GM19240 (cell line): ENCODE measurements at regions not wholly inside any gene's neighbourhood (a gene's known extent, or its start where the extent isn't known, plus 50 kb on each side); places are given as distances from the start of the nearest gene placed in this dataset.
"Not testable (repeated sequence)": the region's sequence is repeated elsewhere in the genome, so short reads cannot be mapped to it uniquely, and the experiment has no call there.

Experiments
- DNase-seq: peaks from one replicate; pipeline ENCODE4 v3.0.0; 2011; ENCODE audit warnings: low spot score; ENCODE audit not compliant: insufficient read length

GRCh38 chrX:955168-955781 lies 257.2 kb downstream of the CRLF2 start:
- not testable (repeated sequence) for DNase-seq

DNA sequence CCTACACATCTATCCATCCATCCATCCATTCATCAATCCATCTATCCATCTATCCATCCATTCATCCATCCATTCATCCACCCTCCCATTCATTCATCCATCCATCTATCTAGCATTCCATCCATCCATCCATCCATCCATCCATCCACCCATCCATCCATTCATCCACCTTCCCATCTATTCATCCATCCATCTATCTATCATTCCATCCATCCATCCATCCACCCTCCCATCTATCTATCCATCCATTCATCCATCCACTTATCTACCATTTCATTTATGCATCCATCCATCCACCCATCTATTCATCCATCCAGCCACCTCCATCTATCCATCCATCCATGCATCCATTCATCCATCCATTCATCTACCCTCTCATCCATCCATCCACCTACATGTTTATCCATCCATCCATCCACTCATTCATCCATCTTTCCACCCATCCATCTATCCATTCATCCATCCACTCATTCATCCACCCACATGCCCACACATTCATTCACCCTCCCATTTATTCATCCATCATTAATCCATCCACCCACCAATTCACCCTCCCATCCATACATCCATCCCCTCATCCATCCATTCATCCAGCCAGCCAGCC lies 258.5 kb downstream of the CRLF2 start:
- DNase-seq: no peak

DNA sequence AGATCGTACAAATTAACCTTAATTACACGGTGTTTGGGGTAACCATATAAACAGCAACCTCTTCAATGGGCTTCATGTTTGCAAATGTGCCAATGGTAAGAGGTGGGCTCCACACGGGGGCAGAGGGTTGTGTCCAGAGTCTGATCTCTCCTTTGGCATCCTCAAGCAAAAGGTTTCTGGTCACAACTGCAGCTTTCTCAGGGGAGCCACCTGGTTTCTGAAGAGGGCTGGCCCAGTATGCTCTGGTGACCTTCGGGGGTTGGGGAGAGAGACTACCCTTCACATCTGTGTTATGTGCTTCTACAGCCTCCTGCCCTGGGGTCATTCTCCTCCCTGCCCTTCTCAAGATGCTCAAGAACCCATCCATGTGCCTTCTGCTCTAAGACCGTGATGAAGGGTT lies 259.6 kb downstream of the CRLF2 start:
- DNase-seq: no peak

DNA sequence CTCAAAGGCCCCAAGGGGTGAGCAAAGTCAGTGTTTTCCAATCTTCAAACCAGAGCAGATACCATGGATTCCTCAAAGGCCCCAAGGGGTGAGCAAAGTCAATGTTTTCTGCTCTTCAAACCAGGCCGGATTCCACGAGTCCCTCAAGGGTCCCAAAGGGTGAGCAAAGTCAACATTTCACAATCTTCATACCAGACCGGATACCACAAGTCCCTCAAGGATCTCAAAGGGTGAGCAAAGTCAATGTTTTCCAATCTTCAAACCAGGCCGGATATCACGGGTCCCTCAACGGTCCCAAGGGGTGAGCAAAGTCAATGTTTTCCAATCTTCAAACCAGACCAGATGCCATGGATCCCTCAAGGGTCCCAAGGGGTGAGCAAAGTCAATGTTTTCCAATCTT lies 265.2 kb downstream of the CRLF2 start:
- DNase-seq: not testable (repeated sequence)

- DNase-seq: no peak
Observed at GRCh38 chrX:943035-943434, 269.4 kb downstream of the CRLF2 start.

- DNase-seq: no peak
Observed at GRCh38 chrX:940691-941090, 271.8 kb downstream of the CRLF2 start.

DNA sequence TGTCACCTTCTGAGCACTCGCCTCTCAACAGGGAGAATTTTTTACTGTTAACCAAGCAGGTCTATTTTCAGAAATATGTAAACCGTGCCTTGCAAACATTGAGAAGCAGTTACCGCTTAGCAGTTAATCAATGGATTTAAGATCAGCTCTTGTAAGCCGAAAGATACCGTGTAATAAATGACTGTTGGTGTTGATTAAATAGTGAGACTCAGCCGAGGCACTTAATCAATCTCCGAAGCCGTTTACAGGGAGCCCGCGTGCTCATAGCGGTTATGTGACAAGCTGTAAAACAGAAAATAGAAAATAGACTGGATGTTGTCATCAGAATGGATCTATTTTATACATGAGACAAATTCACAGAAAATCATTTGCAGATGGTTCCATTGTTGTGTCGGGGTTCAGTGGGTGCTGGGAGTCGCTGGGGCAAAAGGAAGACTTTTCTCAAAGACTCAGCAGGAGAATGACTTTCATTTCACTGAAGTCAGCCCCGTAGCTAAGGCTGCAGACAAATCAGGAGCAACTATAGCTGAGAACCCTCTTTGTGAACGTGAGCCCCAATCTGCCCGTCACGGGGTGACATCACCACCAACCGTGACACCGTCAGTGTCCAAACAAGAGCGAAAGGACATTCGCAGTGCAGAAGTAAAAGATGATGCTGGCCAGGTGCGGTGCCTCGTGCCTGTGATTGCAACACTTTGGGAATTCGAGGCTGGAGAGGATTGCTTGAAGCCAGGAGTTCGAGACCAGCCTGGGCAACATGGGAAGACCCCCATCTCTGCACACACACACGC lies 275.3 kb downstream of the CRLF2 start:
- DNase-seq: no peak

GRCh38 chrX:933611-934010 lies 278.8 kb downstream of the CRLF2 start:
- no peak for DNase-seq

DNA sequence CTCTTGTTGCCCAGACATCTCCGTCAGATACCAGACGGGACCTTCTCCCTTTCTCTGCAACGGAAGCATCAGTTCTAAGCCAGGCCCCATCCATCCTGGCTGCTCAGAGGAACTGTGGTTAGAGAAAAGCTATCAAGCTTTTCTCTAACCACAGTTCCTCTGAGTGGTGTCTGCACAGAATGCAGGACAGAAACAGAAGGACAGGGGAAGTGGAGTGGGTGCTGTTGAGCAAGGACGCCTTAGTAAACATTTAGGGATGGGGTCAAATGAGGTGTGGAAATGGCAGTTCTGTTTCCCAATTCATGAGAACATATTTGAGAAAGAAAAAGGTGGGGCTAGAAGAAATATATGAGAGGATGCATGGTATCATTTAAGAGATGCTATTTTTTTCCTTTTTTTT lies 283.8 kb downstream of the CRLF2 start:
- DNase-seq: no peak

DNA sequence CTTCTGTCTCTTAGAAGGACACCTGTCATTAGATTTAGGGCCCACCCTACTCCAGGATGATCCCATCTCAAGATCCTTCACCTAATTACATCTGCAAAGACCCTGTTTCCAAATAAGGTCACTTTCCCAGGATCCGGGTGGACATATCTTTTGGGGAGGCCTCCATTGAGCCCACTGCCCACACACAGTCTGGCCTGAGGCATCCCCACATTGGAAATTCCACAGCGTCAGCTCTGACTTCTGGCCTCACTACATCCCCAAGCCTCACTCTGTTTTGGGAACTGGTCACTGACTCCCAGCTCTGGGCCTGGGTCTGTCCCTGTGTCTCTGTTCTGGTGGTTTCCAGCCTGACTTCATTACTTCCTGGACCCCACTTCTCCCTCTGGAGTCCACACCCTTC lies 285.5 kb downstream of the CRLF2 start:
- no peak for DNase-seq

DNA sequence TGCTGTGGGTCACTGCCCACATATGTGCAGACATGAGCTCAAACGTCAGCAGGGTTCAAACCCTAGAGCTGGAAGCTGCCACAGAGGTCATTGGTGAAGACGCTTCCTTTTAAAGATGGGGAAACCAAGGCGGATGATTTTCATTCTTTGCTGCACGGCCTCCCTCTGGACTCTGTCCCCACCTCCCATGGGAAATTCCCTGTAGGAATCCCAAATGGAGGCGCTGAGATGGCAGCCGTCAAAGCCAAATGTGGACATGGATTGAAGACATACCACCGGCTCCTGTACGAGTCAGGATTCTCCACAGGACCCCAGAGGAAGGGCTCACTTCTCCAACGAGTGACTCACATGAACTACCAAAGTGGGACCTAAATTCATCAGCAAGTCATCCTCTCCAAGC lies 286.4 kb downstream of the CRLF2 start:
- no peak for DNase-seq

DNA sequence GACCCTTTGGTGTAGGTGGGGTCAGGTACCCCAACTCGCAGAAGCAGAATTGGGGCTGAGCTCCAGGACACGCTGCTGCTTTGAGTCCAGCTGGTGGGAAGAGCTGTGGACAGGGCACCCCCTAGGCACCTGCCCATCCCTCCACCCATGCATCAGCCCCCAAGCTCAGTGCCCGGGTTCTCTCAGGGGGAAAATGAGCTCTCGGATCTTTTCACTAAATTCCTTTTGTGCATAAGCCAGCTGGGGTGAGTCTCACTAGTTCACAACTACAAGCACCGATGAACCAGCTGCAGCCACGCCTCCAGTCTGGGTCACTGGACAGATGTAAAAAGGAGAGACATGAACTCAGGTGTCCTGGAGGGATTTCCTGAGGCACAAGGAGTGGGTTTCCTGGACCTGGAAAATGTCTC lies 286.8 kb downstream of the CRLF2 start:
- DNase-seq: no peak

- DNase-seq: no peak
Observed at GRCh38 chrX:925094-925493, 287.4 kb downstream of the CRLF2 start.

DNA sequence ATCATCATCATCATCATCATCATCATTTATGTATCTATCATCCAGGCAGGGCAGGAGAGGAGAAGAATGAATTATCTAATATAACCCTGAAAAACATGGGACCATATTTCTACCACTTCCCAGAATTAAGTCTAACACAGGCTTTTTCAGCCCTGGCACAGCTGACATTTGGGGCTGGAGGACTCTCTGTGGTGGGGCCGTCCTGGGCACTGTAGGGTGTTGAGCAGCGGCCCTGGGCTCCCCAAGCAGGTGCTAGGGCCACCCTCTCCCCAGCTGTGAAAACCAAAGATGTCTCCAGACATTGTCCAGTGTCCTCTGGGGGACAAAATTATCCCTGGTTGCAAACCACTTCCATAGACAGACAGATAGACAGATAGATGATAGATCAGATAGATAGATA lies 288.4 kb downstream of the CRLF2 start:
- no peak for DNase-seq

DNA sequence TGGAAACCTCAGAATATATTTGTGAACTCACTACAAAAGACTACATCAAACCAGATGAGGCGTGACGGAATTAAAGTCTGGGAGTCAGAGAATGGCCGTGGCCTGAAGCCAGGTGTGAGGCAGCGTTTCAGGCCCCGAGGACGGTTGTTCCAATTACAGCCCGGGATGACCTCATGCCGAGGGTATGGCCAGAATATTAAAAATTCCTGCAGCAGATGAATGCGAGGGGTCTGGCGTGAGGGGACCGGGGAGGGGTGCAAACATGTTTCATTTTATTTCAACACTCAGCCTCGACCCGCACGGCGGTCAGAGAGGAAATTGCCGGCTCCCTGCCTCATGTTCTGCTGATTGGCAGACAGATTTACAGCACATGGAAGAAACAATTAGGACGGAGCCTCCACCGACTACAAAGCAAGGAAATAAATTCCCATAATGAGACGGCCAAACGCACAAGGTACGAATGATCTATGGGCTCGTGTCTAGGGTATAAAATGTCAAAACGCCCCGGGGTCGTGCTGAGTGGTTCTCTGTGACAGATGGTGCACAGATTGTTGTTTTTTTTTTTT lies 289.7 kb downstream of the SHOX start:
- DNase-seq: no peak

GRCh38 chrX:916230-916599 lies 285.6 kb downstream of the SHOX start:
- no peak for DNase-seq

- no peak for DNase-seq
Observed at GRCh38 chrX:915427-916229, 285.0 kb downstream of the SHOX start.

GRCh38 chrX:914206-914605 lies 283.6 kb downstream of the SHOX start:
- DNase-seq: no peak

- no peak for DNase-seq
Observed at GRCh38 chrX:912677-913076, 282.1 kb downstream of the SHOX start.

- not testable (repeated sequence) for DNase-seq
Observed at GRCh38 chrX:909068-909467, 278.5 kb downstream of the SHOX start.

GRCh38 chrX:906586-906985 lies 276.0 kb downstream of the SHOX start:
- DNase-seq: no peak
